ENCODE measurements at regions not wholly inside any gene's neighbourhood (a gene's known extent, or its start where the extent isn't known, plus 50 kb on each side); places are given as distances from the start of the nearest gene placed in this dataset.
"Not testable (repeated sequence)": the region's sequence is repeated elsewhere in the genome, so short reads cannot be mapped to it uniquely, and the experiment has no call there.

- no peak for DNase-seq (ENCODE audit: low read depth)
- no peak overlapping the region for H3K4me3 ChIP-seq (ENCODE audit: low read length)
- TF ChIP-seq CTCF (conservative IDR thresholded peaks at IDR 0.05; ENCODE audit: low read depth, low read length) = no peak
Observed at GRCh38 chr10:33773886-33774480, 439.5 kb upstream of the NRP1 start.

DNA sequence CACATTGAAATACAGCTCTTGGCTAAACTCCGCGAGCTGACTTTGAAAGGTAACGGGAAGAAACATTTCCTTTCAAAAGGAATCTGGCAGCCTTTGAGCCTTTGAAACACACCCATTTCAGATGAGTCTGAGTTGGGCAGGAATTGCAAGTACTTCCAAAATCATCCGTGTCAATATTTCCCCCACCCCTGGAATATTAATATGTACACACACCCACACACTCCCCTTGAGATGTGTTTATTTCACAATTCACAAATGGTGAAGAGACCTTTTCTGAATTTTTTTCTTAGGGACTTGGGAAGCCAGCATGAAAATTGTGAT is 438.7 kb upstream of the NRP1 start:
- no peak for DNase-seq (ENCODE audit: low read depth)
- no peak for TF ChIP-seq CTCF (conservative IDR thresholded peaks at IDR 0.05; ENCODE audit: low read depth, low read length)

DNA sequence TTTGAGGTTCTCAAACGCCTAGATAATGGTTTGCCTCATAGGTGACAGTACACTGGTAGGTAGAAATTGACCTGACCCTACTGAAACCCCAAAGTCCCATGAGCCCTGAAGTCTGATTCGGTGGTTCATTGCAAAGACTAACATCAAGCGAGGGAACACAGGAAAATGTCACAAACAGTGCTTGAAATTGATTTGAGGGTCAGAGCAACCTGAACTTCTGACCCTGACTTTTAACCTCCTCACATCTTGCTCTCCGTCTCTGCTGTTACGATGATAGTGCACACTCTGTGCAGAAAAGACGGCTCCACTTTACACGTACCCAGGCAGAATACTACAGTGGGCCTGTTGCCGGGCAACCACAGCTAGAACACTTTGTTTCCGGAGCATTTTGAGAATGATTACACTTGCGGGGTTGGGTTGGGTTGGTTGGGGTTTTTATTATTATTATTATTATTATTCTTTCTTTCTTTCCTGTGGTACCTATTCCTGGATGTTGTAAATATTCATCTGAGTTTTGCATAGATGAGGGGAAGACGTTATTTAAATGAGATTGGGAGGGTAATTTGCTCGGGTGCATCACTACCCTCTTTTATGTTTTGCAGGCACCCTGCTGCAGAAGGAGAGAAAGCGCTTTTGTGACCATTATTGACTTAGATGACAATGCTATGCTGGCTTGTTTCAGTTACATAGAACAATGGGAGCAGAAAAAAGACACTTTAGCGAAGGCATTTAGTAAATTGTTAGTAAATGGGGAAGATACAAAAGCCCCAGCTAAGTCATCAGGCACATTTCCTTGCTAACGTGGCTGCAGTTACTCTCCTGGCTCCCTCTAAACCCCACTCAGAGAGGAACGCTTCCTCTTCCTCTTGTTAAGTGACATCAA is 438.1 kb upstream of the NRP1 start:
- no peak for TF ChIP-seq CTCF (conservative IDR thresholded peaks at IDR 0.05; ENCODE audit: low read depth, low read length)
- no peak overlapping the region for H3K4me3 ChIP-seq (ENCODE audit: low read length)
- DNase-seq (ENCODE audit: low read depth) = no peak

More for the DNA sequence above, 438.7 kb upstream of the NRP1 start:
- no peak overlapping the region for H3K4me3 ChIP-seq (ENCODE audit: low read length)

- H3K4me3 ChIP-seq (ENCODE audit: low read length); DNase-seq (ENCODE audit: low read depth): not testable (repeated sequence)
Observed at GRCh38 chr10:33771856-33772255, 437.4 kb upstream of the NRP1 start.

DNA sequence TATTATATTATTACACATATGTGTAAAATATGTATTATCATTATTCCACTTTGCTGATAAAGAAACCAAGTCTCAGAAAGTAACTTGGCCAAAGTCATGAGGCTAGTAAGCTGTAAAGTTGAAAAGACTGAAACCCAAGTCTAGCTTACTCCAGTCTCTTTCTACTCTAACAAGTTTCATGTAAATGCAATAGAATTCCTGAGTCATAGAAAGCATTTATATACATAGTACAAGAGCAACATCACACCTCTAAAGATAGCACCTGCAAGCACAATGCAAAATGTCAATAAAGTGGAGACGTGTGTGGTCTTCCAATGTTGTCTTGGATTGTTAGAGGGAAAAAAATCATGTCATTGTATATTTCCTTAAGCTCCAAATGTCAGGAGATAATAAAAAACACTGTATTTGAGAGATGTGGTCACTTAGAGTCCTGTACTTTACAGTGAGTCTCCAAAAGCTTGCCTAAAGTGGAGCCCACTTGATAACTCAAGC is 430.3 kb upstream of the NRP1 start:
- TF ChIP-seq CTCF (conservative IDR thresholded peaks at IDR 0.05; ENCODE audit: low read depth, low read length) = no peak
- H3K4me3 ChIP-seq (ENCODE audit: low read length) = no peak overlapping the region
- DNase-seq (ENCODE audit: low read depth) = no peak

- no peak for DNase-seq (ENCODE audit: low read depth)
- no peak for TF ChIP-seq CTCF (conservative IDR thresholded peaks at IDR 0.05; ENCODE audit: low read depth, low read length)
- no peak overlapping the region for H3K4me3 ChIP-seq (ENCODE audit: low read length)
Observed at GRCh38 chr10:33760056-33760943, 425.8 kb upstream of the NRP1 start.

DNA sequence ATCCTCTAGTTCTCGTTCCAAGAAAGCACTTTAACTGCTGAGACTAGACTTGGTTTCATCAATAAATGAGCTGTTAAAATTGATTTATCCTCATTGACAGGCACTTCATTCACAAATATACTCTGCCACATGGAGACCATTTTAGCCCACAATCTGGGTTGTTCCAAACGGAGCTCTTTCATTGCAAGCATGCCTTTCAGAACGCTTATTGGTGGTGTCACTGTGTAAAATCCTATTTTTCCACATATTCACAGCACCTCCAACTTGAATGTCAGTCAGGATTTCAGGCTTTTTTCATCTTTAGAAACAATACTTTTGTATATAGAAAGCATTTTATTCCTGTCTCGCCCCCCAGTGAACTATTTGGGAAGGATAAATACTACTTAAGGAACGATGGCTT is 424.7 kb upstream of the NRP1 start:
- no peak for TF ChIP-seq CTCF (conservative IDR thresholded peaks at IDR 0.05; ENCODE audit: low read depth, low read length)
- no peak for DNase-seq (ENCODE audit: low read depth)

More for the DNA sequence above, 424.7 kb upstream of the NRP1 start:
- H3K4me3 ChIP-seq (ENCODE audit: low read length) = no peak overlapping the region
